Mammary epithelial cell (primary cell): ENCODE measurements at regions not wholly inside any gene's neighbourhood (a gene's known extent, or its start where the extent isn't known, plus 50 kb on each side); places are given as distances from the start of the nearest gene placed in this dataset.

Experiments used
- EZH2 ChIP-seq: IDR thresholded peaks from 2 replicates; pipeline ENCODE4 v1.6.1; 2012; ENCODE audit warnings: low read length, inconsistent platforms, borderline replicate concordance
- TF ChIP-seq, protein P1 (sequence below), 2 donors: IDR thresholded peaks in 1 of 2; conservative IDR thresholded peaks in 1 of 2; 2 replicates each; pipeline ENCODE4 v1.5.1; 2011 to 2012; ENCODE audit warnings: inconsistent platforms in 2 of 2, low read length in 2 of 2, mild to moderate bottlenecking in 2 of 2, control low read depth in 1 of 2, low read depth in 1 of 2; ENCODE audit not compliant: insufficient read depth in 1 of 2; ENCODE audit errors: extremely low read depth in 1 of 2

DNA sequence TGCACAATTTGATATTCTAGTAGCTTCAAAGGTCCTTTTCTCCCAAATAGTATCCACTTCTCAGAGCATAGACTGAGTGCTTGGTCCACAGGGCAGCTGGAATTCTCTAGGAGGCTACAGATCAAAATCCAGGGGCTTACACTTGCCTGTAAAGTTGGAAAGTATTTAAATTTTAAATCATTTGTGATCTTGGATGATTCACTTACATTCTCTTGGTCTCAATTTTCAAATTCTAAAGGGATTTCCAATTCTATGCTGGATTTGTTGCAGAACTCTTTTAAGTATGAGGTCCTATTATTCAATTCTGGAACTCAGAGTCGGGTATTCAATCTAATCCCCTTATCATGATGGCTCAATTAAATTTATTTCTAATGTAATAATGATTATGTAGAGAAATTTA lies 492.3 kb downstream of the NYAP2 start:
- TF ChIP-seq, protein P1, sequence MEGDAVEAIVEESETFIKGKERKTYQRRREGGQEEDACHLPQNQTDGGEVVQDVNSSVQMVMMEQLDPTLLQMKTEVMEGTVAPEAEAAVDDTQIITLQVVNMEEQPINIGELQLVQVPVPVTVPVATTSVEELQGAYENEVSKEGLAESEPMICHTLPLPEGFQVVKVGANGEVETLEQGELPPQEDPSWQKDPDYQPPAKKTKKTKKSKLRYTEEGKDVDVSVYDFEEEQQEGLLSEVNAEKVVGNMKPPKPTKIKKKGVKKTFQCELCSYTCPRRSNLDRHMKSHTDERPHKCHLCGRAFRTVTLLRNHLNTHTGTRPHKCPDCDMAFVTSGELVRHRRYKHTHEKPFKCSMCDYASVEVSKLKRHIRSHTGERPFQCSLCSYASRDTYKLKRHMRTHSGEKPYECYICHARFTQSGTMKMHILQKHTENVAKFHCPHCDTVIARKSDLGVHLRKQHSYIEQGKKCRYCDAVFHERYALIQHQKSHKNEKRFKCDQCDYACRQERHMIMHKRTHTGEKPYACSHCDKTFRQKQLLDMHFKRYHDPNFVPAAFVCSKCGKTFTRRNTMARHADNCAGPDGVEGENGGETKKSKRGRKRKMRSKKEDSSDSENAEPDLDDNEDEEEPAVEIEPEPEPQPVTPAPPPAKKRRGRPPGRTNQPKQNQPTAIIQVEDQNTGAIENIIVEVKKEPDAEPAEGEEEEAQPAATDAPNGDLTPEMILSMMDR (conservative IDR thresholded peaks at IDR 0.05 in 1 of 2, IDR thresholded peaks at IDR 0.05 in 1 of 2; ENCODE audit: extremely low read depth in 1 of 2, insufficient read depth in 1 of 2, low read depth in 1 of 2, low read length in 2 of 2): no peak
- no peak for TF ChIP-seq EZH2
